NCI-H146 (cell line): ENCODE measurements at regions not wholly inside any gene's neighbourhood (a gene's known extent, or its start where the extent isn't known, plus 50 kb on each side); places are given as distances from the start of the nearest gene placed in this dataset.

Experiments used
- DNase-seq: peaks from one replicate; lab custom pipeline; 2025; lab: John Stamatoyannopoulos, UW

DNA sequence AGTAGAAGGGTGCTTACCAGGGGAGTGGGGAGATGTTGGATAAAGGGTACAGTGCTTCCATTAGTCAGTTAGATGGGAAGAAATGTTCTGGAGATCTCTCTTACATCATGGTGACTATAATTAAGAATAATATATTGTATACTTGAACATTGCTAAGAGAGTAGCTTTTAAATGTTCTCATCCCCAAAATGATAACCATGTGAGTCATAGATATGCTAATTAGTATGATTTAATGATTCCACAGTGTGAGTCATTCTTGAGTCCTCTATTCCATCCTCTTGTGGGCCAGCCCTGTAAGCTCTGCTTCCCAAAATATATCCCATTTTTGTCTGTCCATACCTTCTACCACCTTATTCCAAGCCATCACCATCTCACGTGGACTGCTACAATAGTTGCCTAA is 80.6 kb upstream of the CDH11 start:
- DNase-seq, result no peak

DNA sequence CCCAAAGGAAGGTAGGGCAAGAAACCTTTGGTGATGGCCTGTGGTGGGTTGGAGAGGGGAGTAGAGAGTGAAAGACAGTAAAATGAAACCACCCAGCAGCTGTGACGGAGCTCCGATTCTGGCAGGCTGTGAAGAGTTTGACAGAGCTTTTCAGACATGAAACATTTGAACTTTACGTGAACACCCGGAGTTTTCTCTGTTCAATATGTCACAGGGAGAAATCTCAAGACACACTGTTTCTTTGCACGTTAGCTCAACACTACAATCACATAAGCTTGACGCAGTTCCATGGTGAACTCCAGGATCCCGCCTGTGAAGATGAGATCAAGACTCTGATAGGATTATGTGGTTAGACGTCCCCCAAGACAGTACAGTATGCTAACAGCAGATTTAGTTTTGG is 79.6 kb upstream of the CDH11 start:
- DNase-seq, result no peak

DNA sequence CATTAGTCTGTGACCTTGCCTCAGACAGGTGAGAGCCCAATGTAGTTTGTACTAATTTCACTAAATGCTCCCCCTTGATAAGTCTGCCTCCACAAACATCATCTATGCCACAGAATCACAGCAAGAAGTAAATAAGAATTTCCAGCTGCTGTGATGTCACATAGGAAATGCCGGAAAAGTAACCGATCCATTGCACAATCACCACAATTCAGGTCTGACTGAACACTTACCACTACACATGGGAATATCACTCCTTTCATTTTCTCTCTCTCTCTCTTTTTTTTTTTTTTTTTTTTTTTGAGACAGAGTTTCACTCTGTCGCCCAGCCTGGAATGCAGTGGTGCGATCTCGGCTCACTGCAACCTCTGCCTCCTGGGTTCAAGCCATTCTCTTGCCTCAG is 79.0 kb upstream of the CDH11 start:
- no peak for DNase-seq

GRCh38 chr16:65200156-65200773 is 78.4 kb upstream of the CDH11 start:
- DNase-seq, result no peak

GRCh38 chr16:65196420-65197075 is 74.7 kb upstream of the CDH11 start:
- no peak for DNase-seq

- DNase-seq, result no peak
Measured at GRCh38 chr16:65195998-65196397, 74.1 kb upstream of the CDH11 start.

- no peak for DNase-seq
Measured at GRCh38 chr16:65185241-65185778, 63.4 kb upstream of the CDH11 start.

GRCh38 chr16:65181071-65181561 is 59.3 kb upstream of the CDH11 start:
- no peak for DNase-seq

DNA sequence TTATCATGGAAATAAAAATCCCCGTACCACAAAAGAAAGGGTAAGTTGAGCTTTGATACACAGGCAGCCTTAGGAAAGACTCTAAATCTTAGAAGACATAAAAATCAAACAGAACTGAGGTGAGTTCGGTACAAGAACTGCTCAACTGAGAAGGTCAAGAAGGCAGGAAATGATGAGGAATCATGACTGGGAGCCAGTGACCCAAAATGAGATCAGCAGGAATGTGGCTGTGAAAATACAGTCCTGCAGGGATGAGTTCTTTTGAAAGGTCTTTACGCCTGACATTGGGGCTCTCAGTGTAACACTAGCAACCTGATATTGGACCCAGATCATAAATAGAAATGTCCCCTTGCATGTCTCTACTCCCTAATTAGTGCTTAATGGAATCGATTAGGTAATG is 56.3 kb upstream of the CDH11 start:
- DNase-seq, result no peak

DNA sequence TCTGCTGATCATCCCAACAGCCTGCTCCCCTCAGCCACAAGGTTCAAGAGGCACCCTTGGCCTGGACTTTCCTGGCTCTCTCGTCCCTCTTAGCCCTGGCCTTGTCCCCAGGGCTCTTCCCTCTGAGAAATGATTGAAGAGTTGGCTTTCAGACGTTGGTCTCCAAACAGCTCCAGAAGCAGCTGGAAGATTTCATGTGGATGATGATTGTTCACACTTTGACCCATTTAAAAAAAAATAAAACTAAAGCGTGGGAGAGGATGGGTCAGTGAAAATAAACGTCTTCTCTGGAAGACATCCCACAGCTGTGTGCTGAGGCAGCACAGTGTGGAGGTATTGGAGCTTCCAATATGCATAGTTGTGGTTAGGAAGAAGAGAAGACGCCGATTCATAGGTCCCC is 54.7 kb upstream of the CDH11 start:
- DNase-seq, result no peak

- DNase-seq, result no peak
Measured at GRCh38 chr16:65172356-65172755, 50.5 kb upstream of the CDH11 start.
